Left lung (tissue), 4 donors: ENCODE measurements at regions not wholly inside any gene's neighbourhood (a gene's known extent, or its start where the extent isn't known, plus 50 kb on each side); places are given as distances from the start of the nearest gene placed in this dataset.

Experiments used
- ATAC-seq: fragments of 200-7000 bp; cut with Tn5 transposase; one replicate; pipeline ENCODE4 v1.9.1; 2020; ENCODE audit warnings: moderate library complexity
- DNase-seq, 4 donors: peaks; one replicate each; pipeline ENCODE4 v3.0.0-alpha.2; 2013 to 2020
- H3K27ac ChIP-seq, 2 donors: fragments of 200-600 bp; sonication (generic) in 1 of 2; one replicate each; pipeline versions ENCODE4 v1.5.0 to v1.8.0; 2020 to 2021
- H3K27me3 ChIP-seq, 2 donors: fragments of 200-600 bp; sonication (generic) in 1 of 2; one replicate each; pipeline versions ENCODE4 v1.5.0 to v1.8.0; 2020 to 2021
- H3K36me3 ChIP-seq, 2 donors: fragments of 200-600 bp; sonication (generic) in 1 of 2; one replicate each; pipeline versions ENCODE4 v1.5.0 to v1.8.0; 2020 to 2021
- H3K4me1 ChIP-seq, 2 donors: fragments of 200-600 bp; one replicate each; pipeline ENCODE4 v1.8.0; 2021
- H3K4me3 ChIP-seq, 2 donors: fragments of 200-600 bp; sonication (generic) in 1 of 2; one replicate each; pipeline versions ENCODE4 v1.5.0 to v1.8.0; 2020 to 2021; ENCODE audit warnings: mild to moderate bottlenecking in 1 of 2
- H3K9me3 ChIP-seq, 2 donors: fragments of 200-600 bp; sonication (generic) in 1 of 2; one replicate each; pipeline versions ENCODE4 v1.5.0 to v1.8.0; 2020 to 2021
- intact Hi-C, 2 donors: fragments of 100-400 bp; cut with DNase I; formaldehyde crosslinking; loops; one replicate each; pipeline versions ENCODE4 v1.11.2 to v1.14.2; 2022
- TF ChIP-seq, protein P1 (sequence below), 2 donors: fragments of 200-600 bp; sonication (generic) in 1 of 2; IDR thresholded peaks; one replicate each; pipeline versions ENCODE4 v1.5.0 to v1.8.0; 2021; ENCODE audit warnings: antibody characterized with exemption in 2 of 2
- donor health status: DM: no; HTN: yes; CAD: no.
- donor health status: DM: no; HTN: no; CAD: no.

GRCh38 chr14:55500219-55500701, 59.8 kb upstream of the TBPL2 start:
- TF ChIP-seq, protein P1, sequence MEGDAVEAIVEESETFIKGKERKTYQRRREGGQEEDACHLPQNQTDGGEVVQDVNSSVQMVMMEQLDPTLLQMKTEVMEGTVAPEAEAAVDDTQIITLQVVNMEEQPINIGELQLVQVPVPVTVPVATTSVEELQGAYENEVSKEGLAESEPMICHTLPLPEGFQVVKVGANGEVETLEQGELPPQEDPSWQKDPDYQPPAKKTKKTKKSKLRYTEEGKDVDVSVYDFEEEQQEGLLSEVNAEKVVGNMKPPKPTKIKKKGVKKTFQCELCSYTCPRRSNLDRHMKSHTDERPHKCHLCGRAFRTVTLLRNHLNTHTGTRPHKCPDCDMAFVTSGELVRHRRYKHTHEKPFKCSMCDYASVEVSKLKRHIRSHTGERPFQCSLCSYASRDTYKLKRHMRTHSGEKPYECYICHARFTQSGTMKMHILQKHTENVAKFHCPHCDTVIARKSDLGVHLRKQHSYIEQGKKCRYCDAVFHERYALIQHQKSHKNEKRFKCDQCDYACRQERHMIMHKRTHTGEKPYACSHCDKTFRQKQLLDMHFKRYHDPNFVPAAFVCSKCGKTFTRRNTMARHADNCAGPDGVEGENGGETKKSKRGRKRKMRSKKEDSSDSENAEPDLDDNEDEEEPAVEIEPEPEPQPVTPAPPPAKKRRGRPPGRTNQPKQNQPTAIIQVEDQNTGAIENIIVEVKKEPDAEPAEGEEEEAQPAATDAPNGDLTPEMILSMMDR (IDR thresholded peaks at IDR 0.05): no peak
- Histone ChIP-seq H3K4me3 (no peak overlapping the region), H3K4me1 (no peaks in the 10 kb centered on the region), H3K27me3 (no peaks in the 10 kb centered on the region), H3K27ac (no peak overlapping the region), H3K36me3 (no peaks in the 10 kb centered on the region), H3K9me3 (no peaks in the 10 kb centered on the region)
- intact Hi-C loops: no loop called here
- ATAC-seq: no peak
- no peak for DNase-seq

DNA sequence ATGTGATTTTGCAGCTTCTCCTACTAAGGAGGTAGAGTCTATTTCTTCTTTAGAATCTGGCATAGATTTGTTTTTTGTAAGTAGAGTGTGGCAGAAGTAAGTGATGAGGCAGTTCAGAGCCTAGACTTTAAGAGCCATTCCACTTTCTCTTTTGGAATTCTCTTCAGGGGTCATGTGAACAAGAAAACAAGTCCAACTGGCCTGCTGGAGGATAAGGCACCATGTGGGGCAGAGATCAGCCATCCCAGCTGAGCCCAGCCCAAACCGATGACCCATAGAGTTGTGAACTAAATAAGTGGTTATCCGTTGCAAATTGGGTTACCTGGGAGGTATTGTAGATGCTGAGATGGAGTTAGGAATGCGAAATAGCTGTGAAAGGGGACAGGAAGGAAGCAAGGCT, 60.3 kb upstream of the TBPL2 start:
- Histone ChIP-seq H3K4me3 (no peak overlapping the region), H3K27ac (no peak overlapping the region), H3K4me1 (no peaks in the 10 kb centered on the region), H3K27me3 (no peaks in the 10 kb centered on the region), H3K36me3 (no peaks in the 10 kb centered on the region), H3K9me3 (no peaks in the 10 kb centered on the region)
- no peak for DNase-seq
- TF ChIP-seq, protein P1 (IDR thresholded peaks at IDR 0.05): no peak
- ATAC-seq: no peak
- intact Hi-C loops: no loop called here

DNA sequence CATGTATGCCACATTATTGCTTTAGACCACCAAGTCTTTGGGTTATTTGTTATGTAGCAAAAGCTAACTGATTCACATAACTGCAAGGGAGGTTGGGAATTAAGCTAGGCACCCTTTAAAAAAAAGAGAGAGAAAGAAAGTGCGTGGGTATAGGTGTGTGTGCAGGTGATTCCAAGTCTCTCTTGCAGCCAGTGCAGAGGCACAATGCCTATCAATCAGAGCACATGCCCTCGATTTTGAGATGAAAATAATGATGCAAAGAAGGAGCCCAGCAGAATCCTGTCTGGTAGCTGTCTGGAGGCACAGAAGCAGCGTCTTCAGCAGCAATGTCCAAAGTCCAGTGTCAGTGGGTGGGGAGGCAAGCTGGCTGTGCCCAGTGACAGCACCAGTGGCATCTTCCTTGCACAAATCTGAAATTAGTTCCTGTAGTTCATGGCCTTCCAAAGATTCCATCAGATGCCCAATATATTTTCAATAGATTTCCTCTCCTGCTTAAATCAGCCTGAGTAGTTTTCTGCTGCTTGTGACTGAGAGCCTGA, 62.4 kb upstream of the TBPL2 start:
- TF ChIP-seq, protein P1 (IDR thresholded peaks at IDR 0.05): no peak
- no peak for DNase-seq
- intact Hi-C loops: no loop called here

GRCh38 chr14:55505846-55506245, 65.4 kb upstream of the TBPL2 start:
- intact Hi-C loops: no loop called here
- TF ChIP-seq, protein P1 (IDR thresholded peaks at IDR 0.05): no peak
- Histone ChIP-seq H3K36me3 (no peaks in the 10 kb centered on the region), H3K9me3 (peaks cover 0 to 3% of the 10 kb centered on the region in 2 donors), H3K4me1 (no peaks in the 10 kb centered on the region), H3K4me3 (no peak overlapping the region), H3K27me3 (no peaks in the 10 kb centered on the region), H3K27ac (no peak overlapping the region)
- ATAC-seq: no peak
- no peak for DNase-seq

More for the DNA sequence above, 62.4 kb upstream of the TBPL2 start:
- Histone ChIP-seq H3K27me3 (no peaks in the 10 kb centered on the region), H3K36me3 (no peaks in the 10 kb centered on the region), H3K27ac (no peak overlapping the region), H3K4me1 (no peaks in the 10 kb centered on the region), H3K9me3 (no peaks in the 10 kb centered on the region), H3K4me3 (no peak overlapping the region)
- no peak for ATAC-seq

DNA sequence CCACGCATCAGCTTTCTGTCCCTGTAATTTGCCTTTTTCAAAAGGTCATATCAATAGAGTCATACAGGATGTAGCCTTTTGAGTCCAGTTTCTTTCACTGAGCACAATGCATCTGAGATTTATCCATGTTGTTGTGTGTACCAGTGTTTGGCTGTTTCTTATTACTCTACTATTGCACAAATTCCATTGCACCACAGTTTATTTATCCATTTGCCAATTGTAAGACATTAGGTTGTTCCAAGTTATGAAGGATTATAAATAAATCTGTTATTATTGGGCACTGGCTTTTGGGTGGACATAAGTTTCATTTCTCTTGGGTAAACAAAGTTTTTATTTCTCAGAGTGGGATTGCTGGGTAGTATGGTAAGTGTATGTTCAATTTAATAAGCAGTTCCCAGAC, 68.3 kb upstream of the TBPL2 start:
- TF ChIP-seq, protein P1 (IDR thresholded peaks at IDR 0.05): no peak
- Histone ChIP-seq H3K27me3 (no peaks in the 10 kb centered on the region), H3K4me1 (no peaks in the 10 kb centered on the region), H3K36me3 (no peaks in the 10 kb centered on the region), H3K4me3 (no peak overlapping the region), H3K9me3 (peaks cover 0 to 6% of the 10 kb centered on the region in 2 donors), H3K27ac (no peak overlapping the region)
- DNase-seq (no peak), ATAC-seq (no peak)
- intact Hi-C loops: no loop called here
